ENCODE measurements at regions not wholly inside any gene's neighbourhood (a gene's known extent, or its start where the extent isn't known, plus 50 kb on each side); places are given as distances from the start of the nearest gene placed in this dataset.

DNA sequence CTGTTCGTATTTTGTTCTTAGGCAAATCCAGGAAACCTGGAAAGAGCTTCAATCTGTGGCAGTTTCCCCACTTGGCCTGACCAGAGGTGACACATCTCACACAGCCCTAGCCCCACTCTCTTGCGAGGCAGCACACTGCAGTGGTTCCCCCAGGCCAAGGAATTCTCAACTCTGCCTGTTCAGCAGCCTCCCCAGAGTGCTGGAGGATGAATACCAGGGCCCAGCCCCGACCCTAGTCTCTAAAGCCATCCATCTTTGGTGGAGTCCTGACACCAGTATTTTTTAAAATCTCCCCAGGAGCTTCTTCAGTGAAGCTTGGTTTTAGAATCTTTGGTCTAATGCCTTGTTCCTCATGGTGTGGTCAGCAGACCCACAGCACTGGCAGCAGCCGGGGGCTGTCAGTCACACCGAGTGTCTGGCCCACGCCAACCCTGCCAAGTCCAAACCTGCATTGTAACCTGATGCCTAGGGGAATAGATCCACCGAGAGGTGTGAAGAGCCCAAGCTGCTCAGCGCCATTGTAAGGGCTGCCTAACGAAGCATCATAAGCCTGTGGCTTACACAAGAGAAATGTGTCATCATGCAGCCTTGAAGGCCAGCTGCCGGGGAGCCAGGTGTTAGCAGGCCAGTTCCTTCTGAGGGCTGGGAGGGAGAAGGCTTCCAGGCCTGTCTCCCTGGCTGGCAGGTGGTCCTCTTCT lies 428.7 kb upstream of the ID2 start:
- TF ChIP-seq, protein P1, sequence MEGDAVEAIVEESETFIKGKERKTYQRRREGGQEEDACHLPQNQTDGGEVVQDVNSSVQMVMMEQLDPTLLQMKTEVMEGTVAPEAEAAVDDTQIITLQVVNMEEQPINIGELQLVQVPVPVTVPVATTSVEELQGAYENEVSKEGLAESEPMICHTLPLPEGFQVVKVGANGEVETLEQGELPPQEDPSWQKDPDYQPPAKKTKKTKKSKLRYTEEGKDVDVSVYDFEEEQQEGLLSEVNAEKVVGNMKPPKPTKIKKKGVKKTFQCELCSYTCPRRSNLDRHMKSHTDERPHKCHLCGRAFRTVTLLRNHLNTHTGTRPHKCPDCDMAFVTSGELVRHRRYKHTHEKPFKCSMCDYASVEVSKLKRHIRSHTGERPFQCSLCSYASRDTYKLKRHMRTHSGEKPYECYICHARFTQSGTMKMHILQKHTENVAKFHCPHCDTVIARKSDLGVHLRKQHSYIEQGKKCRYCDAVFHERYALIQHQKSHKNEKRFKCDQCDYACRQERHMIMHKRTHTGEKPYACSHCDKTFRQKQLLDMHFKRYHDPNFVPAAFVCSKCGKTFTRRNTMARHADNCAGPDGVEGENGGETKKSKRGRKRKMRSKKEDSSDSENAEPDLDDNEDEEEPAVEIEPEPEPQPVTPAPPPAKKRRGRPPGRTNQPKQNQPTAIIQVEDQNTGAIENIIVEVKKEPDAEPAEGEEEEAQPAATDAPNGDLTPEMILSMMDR (IDR thresholded peaks at IDR 0.05) = no peak
- TF ChIP-seq POLR2A (IDR thresholded peaks at IDR 0.05) = no peak
